Fibroblast of villous mesenchyme (primary cell): ENCODE measurements at regions not wholly inside any gene's neighbourhood (a gene's known extent, or its start where the extent isn't known, plus 50 kb on each side); places are given as distances from the start of the nearest gene placed in this dataset.
A peak's percentile ranks its signal among the peaks of the same experiment; 100 is the strongest.

Source experiments
- DNase-seq: peaks from one replicate; pipeline ENCODE4 v3.0.0-alpha.2; 2010; ENCODE audit warnings: low read depth
- H3K4me3 ChIP-seq: 2 replicates; pipeline ENCODE4 v1.5.1; 2011; ENCODE audit warnings: low read depth, mild to moderate bottlenecking, low read length
- TF ChIP-seq, protein P1 (sequence below): IDR thresholded peaks from 2 replicates; pipeline ENCODE4 v1.5.1; 2012; ENCODE audit warnings: low read depth, mild to moderate bottlenecking, low read length; ENCODE audit not compliant: insufficient read depth

GRCh38 chr5:173408946-173409345 lies 80.7 kb upstream of the STC2 start:
- TF ChIP-seq, protein P1, sequence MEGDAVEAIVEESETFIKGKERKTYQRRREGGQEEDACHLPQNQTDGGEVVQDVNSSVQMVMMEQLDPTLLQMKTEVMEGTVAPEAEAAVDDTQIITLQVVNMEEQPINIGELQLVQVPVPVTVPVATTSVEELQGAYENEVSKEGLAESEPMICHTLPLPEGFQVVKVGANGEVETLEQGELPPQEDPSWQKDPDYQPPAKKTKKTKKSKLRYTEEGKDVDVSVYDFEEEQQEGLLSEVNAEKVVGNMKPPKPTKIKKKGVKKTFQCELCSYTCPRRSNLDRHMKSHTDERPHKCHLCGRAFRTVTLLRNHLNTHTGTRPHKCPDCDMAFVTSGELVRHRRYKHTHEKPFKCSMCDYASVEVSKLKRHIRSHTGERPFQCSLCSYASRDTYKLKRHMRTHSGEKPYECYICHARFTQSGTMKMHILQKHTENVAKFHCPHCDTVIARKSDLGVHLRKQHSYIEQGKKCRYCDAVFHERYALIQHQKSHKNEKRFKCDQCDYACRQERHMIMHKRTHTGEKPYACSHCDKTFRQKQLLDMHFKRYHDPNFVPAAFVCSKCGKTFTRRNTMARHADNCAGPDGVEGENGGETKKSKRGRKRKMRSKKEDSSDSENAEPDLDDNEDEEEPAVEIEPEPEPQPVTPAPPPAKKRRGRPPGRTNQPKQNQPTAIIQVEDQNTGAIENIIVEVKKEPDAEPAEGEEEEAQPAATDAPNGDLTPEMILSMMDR, result no peak
- no peak for DNase-seq
- no peak overlapping the region for H3K4me3 ChIP-seq

- DNase-seq, result peak; percentile 3
- TF ChIP-seq, protein P1, result no peak
- no peak overlapping the region for H3K4me3 ChIP-seq
These were observed 71.6 kb upstream of the STC2 start for GRCh38 chr5:173399851-173400250.

GRCh38 chr5:173397516-173397915 lies 69.3 kb upstream of the STC2 start:
- TF ChIP-seq, protein P1, result no peak
- DNase-seq, result peak; percentile 34
- no peak overlapping the region for H3K4me3 ChIP-seq

- no peak overlapping the region for H3K4me3 ChIP-seq
- TF ChIP-seq, protein P1, result peak; percentile 38
- DNase-seq, result peak; percentile 4
These were observed 68.2 kb upstream of the STC2 start for GRCh38 chr5:173396311-173396993.

GRCh38 chr5:173395933-173396308 lies 67.7 kb upstream of the STC2 start:
- no peak for DNase-seq
- TF ChIP-seq, protein P1, result no peak
- H3K4me3 ChIP-seq, result no peak overlapping the region

- peak; percentile 31 for DNase-seq
- no peak overlapping the region for H3K4me3 ChIP-seq
- TF ChIP-seq, protein P1, result peak; percentile 52
These were observed 67.2 kb upstream of the STC2 start for GRCh38 chr5:173395257-173395932.
